ENCODE measurements at regions not wholly inside any gene's neighbourhood (a gene's known extent, or its start where the extent isn't known, plus 50 kb on each side); places are given as distances from the start of the nearest gene placed in this dataset.
"Not testable (repeated sequence)": the region's sequence is repeated elsewhere in the genome, so short reads cannot be mapped to it uniquely, and the experiment has no call there.

GRCh38 chr3:155995525-155996370 is 124.6 kb upstream of the KCNAB1 start:
- peaks cover 4% of the 10 kb centered on the region for H3K27me3 Mint-ChIP-seq
- H3K36me3 Mint-ChIP-seq (ENCODE audit: insufficient read depth): no peaks in the 10 kb centered on the region
- H3K9me3 Mint-ChIP-seq (ENCODE audit: low read depth): peaks cover 9% of the 10 kb centered on the region
- TF ChIP-seq CTCF (IDR thresholded peaks at IDR 0.05; ENCODE audit: unreplicated experiment): peak; percentile 66
- H3K4me3 Mint-ChIP-seq (ENCODE audit: low read depth): no peak overlapping the region
- no peak for DNase-seq (ENCODE audit: low spot score, unreplicated experiment)
- H3K4me1 Mint-ChIP-seq (ENCODE audit: low read depth): peaks cover 8% of the 10 kb centered on the region
- no peak overlapping the region for H3K27ac Mint-ChIP-seq

- Mint-ChIP-seq H3K27me3 (no peaks in the 10 kb centered on the region), H3K4me1 (ENCODE audit: low read depth) (no peaks in the 10 kb centered on the region), H3K27ac (no peak overlapping the region), H3K36me3 (ENCODE audit: insufficient read depth) (no peaks in the 10 kb centered on the region), H3K4me3 (ENCODE audit: low read depth) (no peak overlapping the region), H3K9me3 (ENCODE audit: low read depth) (peaks cover 9% of the 10 kb centered on the region)
- TF ChIP-seq CTCF (IDR thresholded peaks at IDR 0.05; ENCODE audit: unreplicated experiment): no peak
- no peak for DNase-seq (ENCODE audit: low spot score, unreplicated experiment)
Measured at GRCh38 chr3:155996882-155997281, 123.5 kb upstream of the KCNAB1 start.

- H3K4me1 Mint-ChIP-seq (ENCODE audit: low read depth); H3K9me3 Mint-ChIP-seq (ENCODE audit: low read depth); H3K27me3 Mint-ChIP-seq; H3K36me3 Mint-ChIP-seq (ENCODE audit: insufficient read depth); DNase-seq (ENCODE audit: low spot score, unreplicated experiment); H3K4me3 Mint-ChIP-seq (ENCODE audit: low read depth); H3K27ac Mint-ChIP-seq: not testable (repeated sequence)
Measured at GRCh38 chr3:155998173-155998572, 122.2 kb upstream of the KCNAB1 start.

DNA sequence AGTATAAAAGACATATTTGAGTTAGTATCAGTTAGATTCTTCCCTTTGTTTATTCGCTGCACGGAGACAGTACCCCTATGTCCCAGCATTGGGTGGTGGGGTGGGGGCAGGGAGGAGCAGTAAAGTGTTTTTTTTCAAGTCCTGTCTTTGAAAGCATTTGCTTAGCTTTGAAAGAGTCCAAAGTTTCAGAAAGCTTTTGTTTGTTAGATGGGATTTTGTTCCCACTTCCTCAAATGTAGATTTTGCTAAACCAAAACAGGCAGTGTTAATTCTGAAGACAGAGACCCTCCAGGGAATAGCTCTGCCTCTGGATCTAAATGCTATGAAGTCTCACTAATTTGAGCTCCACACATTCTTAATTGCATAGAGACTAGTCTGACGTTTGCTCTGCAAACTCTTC is 114.6 kb upstream of the KCNAB1 start:
- H3K4me3 Mint-ChIP-seq (ENCODE audit: low read depth): no peak overlapping the region
- no peaks in the 10 kb centered on the region for H3K36me3 Mint-ChIP-seq (ENCODE audit: insufficient read depth)
- H3K27me3 Mint-ChIP-seq: no peaks in the 10 kb centered on the region
- DNase-seq (ENCODE audit: low spot score, unreplicated experiment): no peak
- no peaks in the 10 kb centered on the region for H3K9me3 Mint-ChIP-seq (ENCODE audit: low read depth)
- TF ChIP-seq CTCF (IDR thresholded peaks at IDR 0.05; ENCODE audit: unreplicated experiment): no peak
- H3K4me1 Mint-ChIP-seq (ENCODE audit: low read depth): peaks cover 9% of the 10 kb centered on the region
- no peak overlapping the region for H3K27ac Mint-ChIP-seq

DNA sequence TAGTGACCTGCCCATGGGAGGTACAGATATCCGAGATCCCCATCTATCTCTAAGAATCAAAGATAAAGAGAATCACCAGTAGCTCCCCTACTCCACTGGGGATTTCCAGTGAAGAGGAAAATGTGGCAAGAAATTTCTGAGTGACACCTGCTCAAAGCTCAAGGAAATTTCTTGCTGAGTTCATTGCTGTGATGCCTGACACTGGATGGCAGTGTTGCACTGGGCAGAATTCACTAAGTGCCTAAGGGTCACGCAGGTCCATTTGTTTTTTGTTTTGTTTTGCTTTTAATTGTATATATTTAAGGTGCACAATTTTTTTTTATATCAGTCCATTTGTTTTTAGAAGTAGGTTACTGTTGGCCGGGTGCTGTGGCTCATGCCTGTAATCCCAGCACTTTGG is 109.5 kb upstream of the KCNAB1 start:
- no peak for DNase-seq (ENCODE audit: low spot score, unreplicated experiment)
- no peaks in the 10 kb centered on the region for H3K9me3 Mint-ChIP-seq (ENCODE audit: low read depth)
- peaks cover 5% of the 10 kb centered on the region for H3K4me1 Mint-ChIP-seq (ENCODE audit: low read depth)
- no peaks in the 10 kb centered on the region for H3K27me3 Mint-ChIP-seq
- TF ChIP-seq CTCF (IDR thresholded peaks at IDR 0.05; ENCODE audit: unreplicated experiment): peak; percentile 62
- H3K4me3 Mint-ChIP-seq (ENCODE audit: low read depth): no peak overlapping the region
- no peaks in the 10 kb centered on the region for H3K36me3 Mint-ChIP-seq (ENCODE audit: insufficient read depth)
- H3K27ac Mint-ChIP-seq: no peak overlapping the region

GRCh38 chr3:156014489-156014888 is 105.9 kb upstream of the KCNAB1 start:
- Mint-ChIP-seq H3K27me3 (no peaks in the 10 kb centered on the region), H3K9me3 (ENCODE audit: low read depth) (no peaks in the 10 kb centered on the region), H3K4me3 (ENCODE audit: low read depth) (no peak overlapping the region), H3K27ac (no peak overlapping the region), H3K36me3 (ENCODE audit: insufficient read depth) (no peaks in the 10 kb centered on the region), H3K4me1 (ENCODE audit: low read depth) (no peaks in the 10 kb centered on the region)
- TF ChIP-seq CTCF (IDR thresholded peaks at IDR 0.05; ENCODE audit: unreplicated experiment): no peak
- no peak for DNase-seq (ENCODE audit: low spot score, unreplicated experiment)

Measured in progenitor cell of endocrine pancreas (in vitro differentiated cells).